ENCODE measurements at regions not wholly inside any gene's neighbourhood (a gene's known extent, or its start where the extent isn't known, plus 50 kb on each side); places are given as distances from the start of the nearest gene placed in this dataset.

GRCh38 chr18:29259838-29260237 is 1082.9 kb upstream of the CDH2 start:
- no peak for TF ChIP-seq CTCF (conservative IDR thresholded peaks at IDR 0.05; ENCODE audit: low read length)
- TF ChIP-seq EZH2phosphoT487 (IDR thresholded peaks at IDR 0.05; ENCODE audit: borderline replicate concordance): no peak
